ENCODE measurements at regions not wholly inside any gene's neighbourhood (a gene's known extent, or its start where the extent isn't known, plus 50 kb on each side); places are given as distances from the start of the nearest gene placed in this dataset.

GRCh38 chr15:93983526-93983925 lies 247.8 kb upstream of the MCTP2 start:
- CTCF ChIA-PET: no interaction called here
- H4K8ac ChIP-seq (ENCODE audit: low read depth in 2 of 2, low read length in 2 of 2): no peak overlapping the region
- no peak for ATAC-seq (ENCODE audit: low read depth)
- no peak overlapping the region for H4K5ac ChIP-seq (ENCODE audit: low read depth, low read length)
- no peak overlapping the region for H3K4me2 ChIP-seq (ENCODE audit: low read depth, low read length)
- no peaks in the 10 kb centered on the region for H3K36me3 ChIP-seq (ENCODE audit: control insufficient read depth, insufficient read depth, low read length)
- no peak overlapping the region for H3K4me3 ChIP-seq (ENCODE audit: insufficient read depth, low read depth, low read length)
- intact Hi-C loops (cut with micrococcal nuclease) (no loop called here), in situ Hi-C loops (cut with MboI; ENCODE audit: low sequenced_read_pairs) (no loop called here), dilution Hi-C loops (cut with HindIII; ENCODE audit: low sequenced_read_pairs, unreplicated experiment) (no loop called here)
- H3K79me1 ChIP-seq (ENCODE audit: low read depth in 1 of 2, low read length in 2 of 2): no peaks in the 10 kb centered on the region
- no peak overlapping the region for H3K14ac ChIP-seq (replicated peaks; ENCODE audit: low read depth, low read length)
- no TSS peak for BruUV-seq (replicated peaks)
- no peak overlapping the region for H2AFZ ChIP-seq (replicated peaks; ENCODE audit: low read length, poor library complexity)
- POLR2A ChIA-PET (ENCODE audit: unreplicated experiment): no interaction called here
- DNase-seq: no peak
- H3K4ac ChIP-seq (ENCODE audit: low read depth, low read length): no peak overlapping the region
- WGBS, 2 experiments (ENCODE audit: extremely low coverage in 2 of 2, insufficient read length in 1 of 2): no CpG with 5 or more reads among the region's 3 CpGs
- no peak overlapping the region for H3K9ac ChIP-seq (ENCODE audit: low read depth, low read length)
- no peaks in the 10 kb centered on the region for H3K4me1 ChIP-seq (ENCODE audit: control insufficient read depth, insufficient read depth, low read length)
- no peak overlapping the region for H2BK120ac ChIP-seq (ENCODE audit: low read depth, low read length)
- H3K23ac ChIP-seq (ENCODE audit: low read depth, low read length): no peak overlapping the region
- TF ChIP-seq, protein P1, sequence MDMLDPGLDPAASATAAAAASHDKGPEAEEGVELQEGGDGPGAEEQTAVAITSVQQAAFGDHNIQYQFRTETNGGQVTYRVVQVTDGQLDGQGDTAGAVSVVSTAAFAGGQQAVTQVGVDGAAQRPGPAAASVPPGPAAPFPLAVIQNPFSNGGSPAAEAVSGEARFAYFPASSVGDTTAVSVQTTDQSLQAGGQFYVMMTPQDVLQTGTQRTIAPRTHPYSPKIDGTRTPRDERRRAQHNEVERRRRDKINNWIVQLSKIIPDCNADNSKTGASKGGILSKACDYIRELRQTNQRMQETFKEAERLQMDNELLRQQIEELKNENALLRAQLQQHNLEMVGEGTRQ (IDR thresholded peaks at IDR 0.05; ENCODE audit: low read depth, low read length): no peak
- no peak for TF ChIP-seq BHLHE40 (IDR thresholded peaks at IDR 0.05; ENCODE audit: low read depth, low read length)
- no peak for TF ChIP-seq POLR2A (IDR thresholded peaks at IDR 0.05; ENCODE audit: low read depth, low read length)
- TF ChIP-seq RCOR1 (IDR thresholded peaks at IDR 0.05; ENCODE audit: insufficient replicate concordance, low read length): no peak
- TF ChIP-seq SMC3 (IDR thresholded peaks at IDR 0.05; ENCODE audit: low read depth, low read length): no peak
- TF ChIP-seq FOS (IDR thresholded peaks at IDR 0.05; ENCODE audit: low read depth, low read length): no peak
- no peak for TF ChIP-seq RFX5 (IDR thresholded peaks at IDR 0.05; ENCODE audit: low read depth, low read length)
- TF ChIP-seq CEBPB (IDR thresholded peaks at IDR 0.05; ENCODE audit: low read depth, low read length): no peak
- no peak for TF ChIP-seq RAD21 (IDR thresholded peaks at IDR 0.05; ENCODE audit: low read length)
- TF ChIP-seq MAFK (IDR thresholded peaks at IDR 0.05; ENCODE audit: low read depth, low read length): no peak
- TF ChIP-seq MXI1 (IDR thresholded peaks at IDR 0.05; ENCODE audit: borderline replicate concordance, low read depth, low read length): no peak
- no peak for TF ChIP-seq CHD1 (IDR thresholded peaks at IDR 0.05; ENCODE audit: low read depth, low read length)
- no peak for TF ChIP-seq NFE2L2 (IDR thresholded peaks at IDR 0.05; ENCODE audit: low read depth, low read length)
- TF ChIP-seq CTCF (conservative IDR thresholded peaks at IDR 0.05; ENCODE audit: low read depth, low read length): no peak
- H3K56ac ChIP-seq (ENCODE audit: extremely low read depth, insufficient read depth, low read length): no peak overlapping the region
- no peaks in the 10 kb centered on the region for H3K9me1 ChIP-seq (ENCODE audit: insufficient read depth, low read length)
- no peak overlapping the region for H2BK15ac ChIP-seq (ENCODE audit: low read depth, low read length)
- H3K18ac ChIP-seq (ENCODE audit: low read depth, low read length): no peak overlapping the region
- no peaks in the 10 kb centered on the region for H3K27me3 ChIP-seq (ENCODE audit: control insufficient read depth, insufficient read depth, low read length)
- H2BK20ac ChIP-seq (ENCODE audit: low read depth, low read length): no peak overlapping the region
- H4K20me1 ChIP-seq (ENCODE audit: insufficient read depth, low read length): no peaks in the 10 kb centered on the region
- H4K91ac ChIP-seq (ENCODE audit: insufficient read depth, low read depth, low read length): no peak overlapping the region
- H2AK5ac ChIP-seq (ENCODE audit: low read depth, low read length): no peak overlapping the region
- H2AK9ac ChIP-seq (replicated peaks; ENCODE audit: low read depth, low read length, poor library complexity): no peak overlapping the region
- H3K9me3 ChIP-seq (ENCODE audit: control insufficient read depth, insufficient read depth, low read length): peaks cover 17% of the 10 kb centered on the region
- no peak overlapping the region for H2BK5ac ChIP-seq (ENCODE audit: low read depth, low read length, poor library complexity, severe bottlenecking)
- no peak overlapping the region for H3K27ac ChIP-seq (ENCODE audit: insufficient read depth, low read length)
